ENCODE measurements at regions not wholly inside any gene's neighbourhood (a gene's known extent, or its start where the extent isn't known, plus 50 kb on each side); places are given as distances from the start of the nearest gene placed in this dataset.

- peak; percentile 68 for DNase-seq
Measured at GRCh38 chr11:70522593-70523311, 124.4 kb downstream of the CTTN start.

- DNase-seq: no peak
Measured at GRCh38 chr11:70523384-70524095, 125.2 kb downstream of the CTTN start.

- no peak for DNase-seq
Measured at GRCh38 chr11:70524096-70524922, 126.0 kb downstream of the CTTN start.

GRCh38 chr11:70525006-70525405 lies 126.7 kb downstream of the CTTN start:
- peak; percentile 85 for DNase-seq

GRCh38 chr11:70525466-70525865 lies 127.1 kb downstream of the CTTN start:
- no peak for DNase-seq

- DNase-seq: no peak
Measured at GRCh38 chr11:70526116-70527045, 128.1 kb downstream of the CTTN start.

- DNase-seq: no peak
Measured at GRCh38 chr11:70527046-70527395, 128.7 kb downstream of the CTTN start.

GRCh38 chr11:70527429-70528045 lies 129.2 kb downstream of the CTTN start:
- DNase-seq: no peak

- no peak for DNase-seq
Measured at GRCh38 chr11:70528046-70528793, 129.9 kb downstream of the CTTN start.

GRCh38 chr11:70528794-70529580 lies 130.7 kb downstream of the CTTN start:
- DNase-seq: no peak

GRCh38 chr11:70530010-70530409 lies 131.7 kb downstream of the CTTN start:
- DNase-seq: no peak

- DNase-seq: no peak
Measured at GRCh38 chr11:70530629-70531185, 132.4 kb downstream of the CTTN start.

- DNase-seq: no peak
Measured at GRCh38 chr11:70531281-70532065, 133.1 kb downstream of the CTTN start.

- no peak for DNase-seq
Measured at GRCh38 chr11:70532066-70532440, 133.7 kb downstream of the CTTN start.

- DNase-seq: no peak
Measured at GRCh38 chr11:70532731-70533130, 134.4 kb downstream of the CTTN start.

- DNase-seq: no peak
Measured at GRCh38 chr11:70535191-70535971, 137.1 kb downstream of the CTTN start.

- DNase-seq: no peak
Measured at GRCh38 chr11:70536051-70536877, 137.9 kb downstream of the CTTN start.
